ENCODE measurements at regions not wholly inside any gene's neighbourhood (a gene's known extent, or its start where the extent isn't known, plus 50 kb on each side); places are given as distances from the start of the nearest gene placed in this dataset.
"Not testable (repeated sequence)": the region's sequence is repeated elsewhere in the genome, so short reads cannot be mapped to it uniquely, and the experiment has no call there.

GRCh38 chr4:184335520-184335919 is 117.8 kb upstream of the ENPP6 start:
- no peaks in the 10 kb centered on the region for H3K27me3 ChIP-seq
- H3K27ac ChIP-seq: no peak overlapping the region
- H3K9me3 ChIP-seq (ENCODE audit: low read depth): no peaks in the 10 kb centered on the region
- DNase-seq (ENCODE audit: low read depth in 1 of 2, low spot score in 1 of 2): no peak
- TF ChIP-seq CTCF (IDR thresholded peaks at IDR 0.05; ENCODE audit: low read depth, low read length): no peak
- no peaks in the 10 kb centered on the region for H3K36me3 ChIP-seq
- H3K4me3 ChIP-seq: no peak overlapping the region
- H3K4me1 ChIP-seq (ENCODE audit: low read depth): no peaks in the 10 kb centered on the region

- H3K36me3 ChIP-seq; H3K4me1 ChIP-seq (ENCODE audit: low read depth); H3K27ac ChIP-seq; H3K9me3 ChIP-seq (ENCODE audit: low read depth); H3K4me3 ChIP-seq; DNase-seq (ENCODE audit: low read depth in 1 of 2, low spot score in 1 of 2); H3K27me3 ChIP-seq: not testable (repeated sequence)
These were observed 115.8 kb upstream of the ENPP6 start for GRCh38 chr4:184333446-184333845.

- H3K4me1 ChIP-seq (ENCODE audit: low read depth): no peaks in the 10 kb centered on the region
- no peaks in the 10 kb centered on the region for H3K9me3 ChIP-seq (ENCODE audit: low read depth)
- H3K27ac ChIP-seq: no peak overlapping the region
- H3K4me3 ChIP-seq: no peak overlapping the region
- H3K27me3 ChIP-seq: no peaks in the 10 kb centered on the region
- H3K36me3 ChIP-seq: no peaks in the 10 kb centered on the region
- TF ChIP-seq CTCF (IDR thresholded peaks at IDR 0.05; ENCODE audit: low read depth, low read length): no peak
- no peak for DNase-seq (ENCODE audit: low read depth in 1 of 2, low spot score in 1 of 2)
These were observed 113.8 kb upstream of the ENPP6 start for GRCh38 chr4:184331268-184331995.

GRCh38 chr4:184330517-184331094 is 112.9 kb upstream of the ENPP6 start:
- H3K4me3 ChIP-seq; DNase-seq (ENCODE audit: low read depth in 1 of 2, low spot score in 1 of 2); H3K4me1 ChIP-seq (ENCODE audit: low read depth); H3K9me3 ChIP-seq (ENCODE audit: low read depth); H3K36me3 ChIP-seq; H3K27ac ChIP-seq; H3K27me3 ChIP-seq: not testable (repeated sequence)

- TF ChIP-seq CTCF (IDR thresholded peaks at IDR 0.05; ENCODE audit: low read depth, low read length): no peak
These were observed 112.2 kb upstream of the ENPP6 start for GRCh38 chr4:184329659-184330400.

GRCh38 chr4:184329235-184329634 is 111.6 kb upstream of the ENPP6 start:
- DNase-seq (ENCODE audit: low read depth in 1 of 2, low spot score in 1 of 2): no peak
- Histone ChIP-seq H3K27me3 (no peaks in the 10 kb centered on the region), H3K4me1 (ENCODE audit: low read depth) (no peaks in the 10 kb centered on the region), H3K27ac (no peak overlapping the region), H3K36me3 (no peaks in the 10 kb centered on the region), H3K4me3 (no peak overlapping the region), H3K9me3 (ENCODE audit: low read depth) (no peaks in the 10 kb centered on the region)
- TF ChIP-seq CTCF (IDR thresholded peaks at IDR 0.05; ENCODE audit: low read depth, low read length): no peak

More at GRCh38 chr4:184329659-184330400, 112.2 kb upstream of the ENPP6 start:
- no peaks in the 10 kb centered on the region for H3K27me3 ChIP-seq
- peak in 1 of 2 donors; percentile 64 for DNase-seq (ENCODE audit: low read depth in 1 of 2, low spot score in 1 of 2)
- H3K36me3 ChIP-seq: no peaks in the 10 kb centered on the region
- H3K9me3 ChIP-seq (ENCODE audit: low read depth): no peaks in the 10 kb centered on the region
- no peak overlapping the region for H3K4me3 ChIP-seq
- no peak overlapping the region for H3K27ac ChIP-seq
- no peaks in the 10 kb centered on the region for H3K4me1 ChIP-seq (ENCODE audit: low read depth)

Data from cardiac muscle cell (in vitro differentiated cells and primary cell).